MCF 10A (cell line): ENCODE measurements at regions not wholly inside any gene's neighbourhood (a gene's known extent, or its start where the extent isn't known, plus 50 kb on each side); places are given as distances from the start of the nearest gene placed in this dataset.

Experiments
- BruUV-seq: library from RNA; stranded (reverse); fragments of 400-500 nt; replicated peaks from 2 replicates; lab custom pipeline; 2021; lab: Mats Ljungman, UMichigan
- CTCF ChIA-PET: fragments of 300-600 bp; sonication (Branson Sonifier 250); formaldehyde crosslinking; extraction: SDS; loops from one replicate; lab custom pipeline; 2021; ENCODE audit warnings: antibody characterized with exemption, inconsistent platforms; lab: Yijun Ruan, JAX
- POLR2A ChIA-PET: fragments of 300-600, 350-650 bp; sonication (Branson Sonifier 250); formaldehyde crosslinking; extraction: SDS; loops from one replicate; lab custom pipeline; 2020; ENCODE audit warnings: antibody characterized with exemption, inconsistent platforms; lab: Yijun Ruan, JAX
- DNase-seq: peaks from one replicate; pipeline ENCODE4 v3.0.0-alpha.2; 2018; ENCODE audit not compliant: unreplicated experiment
- H3K27ac Mint-ChIP-seq: one replicate; pipeline ENCODE4 v1.8.0; 2022; ENCODE audit warnings: mild to moderate bottlenecking, low read depth, mixed read lengths; ENCODE audit not compliant: unreplicated experiment
- H3K27me3 Mint-ChIP-seq: one replicate; pipeline ENCODE4 v1.8.0; 2022; ENCODE audit warnings: mixed read lengths; ENCODE audit not compliant: insufficient read depth, unreplicated experiment
- H3K36me3 Mint-ChIP-seq: one replicate; pipeline ENCODE4 v1.8.0; 2022; ENCODE audit warnings: mild to moderate bottlenecking, moderate library complexity, mixed read lengths; ENCODE audit not compliant: insufficient read depth, unreplicated experiment
- H3K4me1 Mint-ChIP-seq: one replicate; pipeline ENCODE4 v1.8.0; 2022; ENCODE audit warnings: mixed read lengths; ENCODE audit not compliant: insufficient read depth, unreplicated experiment
- H3K4me3 Mint-ChIP-seq: one replicate; pipeline ENCODE4 v1.8.0; 2022; ENCODE audit warnings: mild to moderate bottlenecking, moderate library complexity, mixed read lengths; ENCODE audit not compliant: unreplicated experiment
- H3K9me3 Mint-ChIP-seq: one replicate; pipeline ENCODE4 v1.8.0; 2022; ENCODE audit warnings: mixed read lengths; ENCODE audit not compliant: unreplicated experiment
- intact Hi-C: fragments of 100-400 bp; cut with micrococcal nuclease; formaldehyde crosslinking; loops from 2 replicates; pipeline ENCODE4 v1.14.1; 2022
- TF ChIP-seq, protein P1 (sequence below): fragments of 200-600 bp; IDR thresholded peaks from one replicate; pipeline ENCODE4 v1.8.0; 2022; ENCODE audit warnings: antibody characterized with exemption, mild to moderate bottlenecking; ENCODE audit not compliant: unreplicated experiment

DNA sequence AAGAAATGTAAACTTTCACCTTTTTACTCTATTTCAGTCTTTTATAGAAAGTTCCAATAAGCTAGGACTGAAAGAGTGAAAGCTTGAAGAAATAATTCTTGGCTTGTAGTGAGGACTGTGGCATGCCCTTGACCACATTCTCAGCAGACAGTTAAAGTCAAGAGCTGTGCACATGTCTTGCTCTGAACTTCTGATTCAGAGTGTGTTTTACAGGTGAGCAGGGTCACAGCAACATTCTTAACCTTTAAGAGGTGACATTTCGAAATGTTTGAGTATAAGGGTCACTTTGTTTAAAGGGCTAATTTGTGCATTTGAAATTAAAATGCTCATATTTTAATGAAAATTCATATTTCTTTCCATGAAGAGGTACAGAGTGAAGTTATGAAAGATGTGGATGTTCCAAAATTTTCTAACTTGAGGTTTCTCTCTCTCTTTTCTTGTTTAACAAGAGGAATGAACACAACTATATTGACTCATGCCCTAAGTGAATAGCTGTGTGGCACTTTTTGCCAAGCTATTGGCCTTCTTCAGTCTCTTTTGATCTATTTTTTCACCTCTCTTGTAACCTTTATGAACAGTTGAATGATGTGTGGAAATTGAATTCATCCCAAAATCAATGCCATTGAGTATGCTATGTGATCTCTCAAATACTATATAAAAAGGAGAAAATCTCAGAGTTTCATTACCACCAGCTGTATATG, 918.1 kb downstream of the ADGRL2 start:
- intact Hi-C loops, result no loop called here
- no peak overlapping the region for H3K27ac Mint-ChIP-seq
- no TSS peak for BruUV-seq
- CTCF ChIA-PET, result interaction anchor here (1.2 kb wide), 1 partner anchor 387 kb away, joined by 3 read pairs; no protein-coding TSS in a partner anchor
- no peak for DNase-seq
- H3K9me3 Mint-ChIP-seq, result peaks cover 15% of the 10 kb centered on the region
- H3K4me3 Mint-ChIP-seq, result no peak overlapping the region
- H3K36me3 Mint-ChIP-seq, result no peaks in the 10 kb centered on the region
- no peaks in the 10 kb centered on the region for H3K4me1 Mint-ChIP-seq
- POLR2A ChIA-PET, result interaction anchor here (1.3 kb wide), 1 partner anchor 11 kb away, joined by 3 read pairs; no protein-coding TSS in a partner anchor
- TF ChIP-seq, protein P1, sequence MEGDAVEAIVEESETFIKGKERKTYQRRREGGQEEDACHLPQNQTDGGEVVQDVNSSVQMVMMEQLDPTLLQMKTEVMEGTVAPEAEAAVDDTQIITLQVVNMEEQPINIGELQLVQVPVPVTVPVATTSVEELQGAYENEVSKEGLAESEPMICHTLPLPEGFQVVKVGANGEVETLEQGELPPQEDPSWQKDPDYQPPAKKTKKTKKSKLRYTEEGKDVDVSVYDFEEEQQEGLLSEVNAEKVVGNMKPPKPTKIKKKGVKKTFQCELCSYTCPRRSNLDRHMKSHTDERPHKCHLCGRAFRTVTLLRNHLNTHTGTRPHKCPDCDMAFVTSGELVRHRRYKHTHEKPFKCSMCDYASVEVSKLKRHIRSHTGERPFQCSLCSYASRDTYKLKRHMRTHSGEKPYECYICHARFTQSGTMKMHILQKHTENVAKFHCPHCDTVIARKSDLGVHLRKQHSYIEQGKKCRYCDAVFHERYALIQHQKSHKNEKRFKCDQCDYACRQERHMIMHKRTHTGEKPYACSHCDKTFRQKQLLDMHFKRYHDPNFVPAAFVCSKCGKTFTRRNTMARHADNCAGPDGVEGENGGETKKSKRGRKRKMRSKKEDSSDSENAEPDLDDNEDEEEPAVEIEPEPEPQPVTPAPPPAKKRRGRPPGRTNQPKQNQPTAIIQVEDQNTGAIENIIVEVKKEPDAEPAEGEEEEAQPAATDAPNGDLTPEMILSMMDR, result no peak
- H3K27me3 Mint-ChIP-seq, result no peaks in the 10 kb centered on the region

DNA sequence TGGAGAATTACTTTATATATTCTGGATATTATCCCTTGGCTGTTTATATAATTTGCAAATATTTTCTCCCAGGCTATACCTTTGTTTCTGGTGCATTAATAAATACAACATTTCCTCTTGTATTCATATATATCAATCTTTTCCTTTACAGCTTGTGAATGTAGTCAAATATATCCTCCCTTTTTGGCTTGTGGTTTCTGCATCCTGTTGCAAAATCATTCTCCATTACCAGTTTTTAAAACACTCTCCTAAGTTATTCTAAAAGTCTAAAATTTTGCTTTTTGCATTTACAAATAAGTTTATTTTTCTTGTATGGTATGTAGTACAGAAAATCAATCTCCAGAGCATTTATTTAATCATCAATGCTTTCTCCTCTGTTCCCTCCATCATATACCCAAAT, 909.4 kb downstream of the ADGRL2 start:
- no peak for DNase-seq
- CTCF ChIA-PET, result interaction anchor here (0.6 kb wide), 1 partner anchor 82 kb away, joined by 4 read pairs; no protein-coding TSS in a partner anchor
- Mint-ChIP-seq H3K36me3 (no peaks in the 10 kb centered on the region), H3K4me1 (no peaks in the 10 kb centered on the region), H3K27me3 (no peaks in the 10 kb centered on the region), H3K27ac (no peak overlapping the region), H3K9me3 (no peaks in the 10 kb centered on the region), H3K4me3 (no peak overlapping the region)
- POLR2A ChIA-PET, result no interaction called here
- BruUV-seq, result no TSS peak
- TF ChIP-seq, protein P1, result no peak
- intact Hi-C loops, result no loop called here

DNA sequence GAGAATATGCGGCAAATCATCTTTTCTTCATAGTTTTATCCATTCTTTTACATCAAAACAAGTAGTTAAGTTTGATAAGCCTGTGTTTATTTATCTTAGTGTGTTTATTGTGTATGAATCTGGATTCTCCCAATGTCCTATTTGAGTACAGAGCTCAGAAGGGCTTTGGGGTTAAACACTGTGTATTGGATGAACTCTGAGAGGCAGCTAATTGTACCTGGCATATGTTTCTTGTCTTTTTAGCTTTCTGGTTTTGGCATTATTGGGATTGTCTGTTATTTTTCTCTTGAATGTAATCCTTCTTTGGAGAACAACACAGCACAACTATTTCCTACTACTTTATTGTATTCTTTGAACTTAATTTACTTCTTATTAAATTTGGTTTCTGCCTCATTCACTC, 906.9 kb downstream of the ADGRL2 start:
- DNase-seq, result no peak
- Mint-ChIP-seq H3K36me3 (no peaks in the 10 kb centered on the region), H3K9me3 (no peaks in the 10 kb centered on the region), H3K4me1 (no peaks in the 10 kb centered on the region), H3K27me3 (no peaks in the 10 kb centered on the region), H3K4me3 (no peak overlapping the region), H3K27ac (no peak overlapping the region)
- ChIA-PET CTCF (no interaction called here), POLR2A (no interaction called here)
- BruUV-seq, result no TSS peak
- TF ChIP-seq, protein P1, result no peak
- intact Hi-C loops, result no loop called here

DNA sequence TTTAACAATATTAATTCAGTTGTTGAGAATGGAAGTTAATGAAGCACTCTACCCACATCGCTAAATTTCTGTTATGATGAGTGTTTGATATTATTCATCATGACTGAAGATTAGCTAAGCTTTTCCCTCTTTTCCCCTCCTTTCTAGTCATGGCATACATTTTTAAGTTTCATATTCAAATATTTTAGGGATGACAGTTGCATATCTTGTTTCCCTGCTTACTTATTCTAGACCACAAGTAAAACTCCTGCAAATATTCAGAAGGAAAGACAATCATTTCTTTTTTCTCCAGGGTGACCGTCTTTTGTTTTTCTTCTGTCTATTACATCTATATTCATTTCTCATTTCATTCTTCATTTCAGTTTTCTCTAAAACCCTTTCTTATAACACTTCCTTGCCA, 906.0 kb downstream of the ADGRL2 start:
- ChIA-PET CTCF (interaction anchor here (0.5 kb wide), 1 partner anchor 244 kb away, joined by 3 read pairs; no protein-coding TSS in a partner anchor), POLR2A (no interaction called here)
- intact Hi-C loops, result no loop called here
- Mint-ChIP-seq H3K4me1 (no peaks in the 10 kb centered on the region), H3K27ac (no peak overlapping the region), H3K9me3 (no peaks in the 10 kb centered on the region), H3K36me3 (no peaks in the 10 kb centered on the region), H3K4me3 (no peak overlapping the region), H3K27me3 (no peaks in the 10 kb centered on the region)
- no peak for DNase-seq
- no TSS peak for BruUV-seq
- TF ChIP-seq, protein P1, result no peak
